ENCODE measurements at regions not wholly inside any gene's neighbourhood (a gene's known extent, or its start where the extent isn't known, plus 50 kb on each side); places are given as distances from the start of the nearest gene placed in this dataset.
"Not testable (repeated sequence)": the region's sequence is repeated elsewhere in the genome, so short reads cannot be mapped to it uniquely, and the experiment has no call there.

- DNase-seq = not testable (repeated sequence)
These were observed 955.9 kb upstream of the FAT3 start for GRCh38 chr11:91268512-91269295.

- DNase-seq = no peak
These were observed 958.7 kb upstream of the FAT3 start for GRCh38 chr11:91265946-91266345.

GRCh38 chr11:91264481-91264880 lies 960.1 kb upstream of the FAT3 start:
- no peak for DNase-seq

GRCh38 chr11:91263496-91264365 lies 960.9 kb upstream of the FAT3 start:
- DNase-seq = no peak

- no peak for DNase-seq
These were observed 963.1 kb upstream of the FAT3 start for GRCh38 chr11:91261513-91261912.

GRCh38 chr11:91258876-91259275 lies 965.7 kb upstream of the FAT3 start:
- DNase-seq = no peak

- no peak for DNase-seq
These were observed 967.0 kb upstream of the FAT3 start for GRCh38 chr11:91257667-91258066.

- DNase-seq = no peak
These were observed 976.3 kb upstream of the FAT3 start for GRCh38 chr11:91248199-91248807.

- no peak for DNase-seq
These were observed 977.4 kb upstream of the FAT3 start for GRCh38 chr11:91247009-91247735.

- no peak for DNase-seq
These were observed 979.7 kb upstream of the FAT3 start for GRCh38 chr11:91244912-91245311.

- no peak for DNase-seq
These were observed 981.0 kb upstream of the FAT3 start for GRCh38 chr11:91243630-91244029.

GRCh38 chr11:91243051-91243450 lies 981.6 kb upstream of the FAT3 start:
- DNase-seq = no peak

GRCh38 chr11:91241226-91241625 lies 983.4 kb upstream of the FAT3 start:
- no peak for DNase-seq

GRCh38 chr11:91239359-91239758 lies 985.3 kb upstream of the FAT3 start:
- DNase-seq = no peak

GRCh38 chr11:91231226-91231625 lies 993.4 kb upstream of the FAT3 start:
- no peak for DNase-seq

GRCh38 chr11:91230647-91231046 lies 994.0 kb upstream of the FAT3 start:
- DNase-seq = no peak

- DNase-seq = no peak
These were observed 1000.0 kb upstream of the CHORDC1 start for GRCh38 chr11:91222830-91223229.

GRCh38 chr11:91220476-91221202 lies 997.8 kb upstream of the CHORDC1 start:
- no peak for DNase-seq

- no peak for DNase-seq
These were observed 996.7 kb upstream of the CHORDC1 start for GRCh38 chr11:91219535-91219934.

- no peak for DNase-seq
These were observed 986.9 kb upstream of the CHORDC1 start for GRCh38 chr11:91209751-91210150.

- no peak for DNase-seq
These were observed 986.5 kb upstream of the CHORDC1 start for GRCh38 chr11:91209306-91209705.

GRCh38 chr11:91199866-91200265 lies 977.0 kb upstream of the CHORDC1 start:
- DNase-seq = no peak
